ENCODE measurements at regions not wholly inside any gene's neighbourhood (a gene's known extent, or its start where the extent isn't known, plus 50 kb on each side); places are given as distances from the start of the nearest gene placed in this dataset.

- TF ChIP-seq, protein P1, sequence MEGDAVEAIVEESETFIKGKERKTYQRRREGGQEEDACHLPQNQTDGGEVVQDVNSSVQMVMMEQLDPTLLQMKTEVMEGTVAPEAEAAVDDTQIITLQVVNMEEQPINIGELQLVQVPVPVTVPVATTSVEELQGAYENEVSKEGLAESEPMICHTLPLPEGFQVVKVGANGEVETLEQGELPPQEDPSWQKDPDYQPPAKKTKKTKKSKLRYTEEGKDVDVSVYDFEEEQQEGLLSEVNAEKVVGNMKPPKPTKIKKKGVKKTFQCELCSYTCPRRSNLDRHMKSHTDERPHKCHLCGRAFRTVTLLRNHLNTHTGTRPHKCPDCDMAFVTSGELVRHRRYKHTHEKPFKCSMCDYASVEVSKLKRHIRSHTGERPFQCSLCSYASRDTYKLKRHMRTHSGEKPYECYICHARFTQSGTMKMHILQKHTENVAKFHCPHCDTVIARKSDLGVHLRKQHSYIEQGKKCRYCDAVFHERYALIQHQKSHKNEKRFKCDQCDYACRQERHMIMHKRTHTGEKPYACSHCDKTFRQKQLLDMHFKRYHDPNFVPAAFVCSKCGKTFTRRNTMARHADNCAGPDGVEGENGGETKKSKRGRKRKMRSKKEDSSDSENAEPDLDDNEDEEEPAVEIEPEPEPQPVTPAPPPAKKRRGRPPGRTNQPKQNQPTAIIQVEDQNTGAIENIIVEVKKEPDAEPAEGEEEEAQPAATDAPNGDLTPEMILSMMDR (conservative IDR thresholded peaks at IDR 0.05; ENCODE audit: low read depth, low read length), result no peak
- H3K4me3 ChIP-seq (ENCODE audit: low read depth, low read length), result no peak overlapping the region
- DNase-seq (ENCODE audit: low read depth), result no peak
Observed at GRCh38 chr13:47179321-47179720, 282.5 kb upstream of the HTR2A start.

- H3K4me3 ChIP-seq (ENCODE audit: low read depth, low read length), result no peak overlapping the region
- TF ChIP-seq, protein P1 (conservative IDR thresholded peaks at IDR 0.05; ENCODE audit: low read depth, low read length), result no peak
- no peak for DNase-seq (ENCODE audit: low read depth)
Observed at GRCh38 chr13:47178090-47178950, 281.5 kb upstream of the HTR2A start.

DNA sequence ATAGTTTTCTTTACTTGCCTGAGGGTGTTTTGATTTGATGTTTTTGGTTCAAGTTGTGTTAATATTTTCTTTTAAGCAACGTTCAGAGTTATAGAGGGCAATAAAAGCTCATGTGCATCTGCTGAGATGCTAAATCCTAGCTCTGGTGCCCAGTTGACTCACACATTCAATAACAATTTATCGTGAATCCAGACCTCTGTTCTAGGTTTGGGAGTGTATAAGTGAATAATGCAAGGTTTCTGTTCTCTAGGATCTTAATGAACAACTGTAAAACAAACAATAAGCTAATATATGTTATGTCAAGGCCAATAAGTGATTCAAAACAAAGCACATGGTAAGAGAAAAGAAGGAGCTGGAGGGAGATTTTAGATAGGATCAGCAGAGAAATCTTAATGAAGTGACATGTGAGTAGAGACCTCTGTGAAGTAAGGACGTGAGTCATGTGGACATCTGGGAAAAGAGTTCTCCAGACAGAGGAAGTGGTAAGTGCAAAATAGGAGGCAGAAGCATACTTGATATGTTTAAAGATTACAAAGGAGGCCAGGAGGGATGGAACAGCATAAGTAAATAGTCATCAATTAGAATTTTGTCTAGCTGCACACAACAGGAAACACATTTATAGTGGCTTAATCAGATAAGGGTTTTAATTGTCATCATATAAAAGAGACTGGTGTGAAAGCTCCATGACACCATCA, 278.5 kb upstream of the HTR2A start:
- DNase-seq (ENCODE audit: low read depth), result peak; percentile 6
- TF ChIP-seq, protein P1 (conservative IDR thresholded peaks at IDR 0.05; ENCODE audit: low read depth, low read length), result no peak
- no peak overlapping the region for H3K4me3 ChIP-seq (ENCODE audit: low read depth, low read length)

DNA sequence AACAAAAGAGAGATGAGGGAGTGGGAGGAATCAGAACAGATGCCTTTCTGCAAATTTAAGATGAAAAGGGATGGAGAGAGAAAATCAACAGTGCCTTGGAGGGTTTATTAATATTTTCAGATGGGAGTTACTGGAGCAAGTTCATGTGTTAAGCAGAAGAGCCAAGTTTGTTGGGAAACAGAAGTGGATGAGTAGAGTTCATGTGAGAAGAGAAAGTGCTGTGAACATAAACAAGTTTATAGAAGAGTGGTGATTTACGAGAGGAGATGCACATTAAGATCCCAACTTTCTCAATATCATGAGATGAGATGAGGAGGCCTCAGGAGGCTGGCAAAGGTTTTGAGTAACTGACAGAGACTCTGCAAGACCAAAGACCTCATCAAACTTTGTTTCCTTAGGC, 274.1 kb upstream of the HTR2A start:
- H3K4me3 ChIP-seq (ENCODE audit: low read depth, low read length), result no peak overlapping the region
- TF ChIP-seq, protein P1 (conservative IDR thresholded peaks at IDR 0.05; ENCODE audit: low read depth, low read length), result no peak
- DNase-seq (ENCODE audit: low read depth), result no peak

GRCh38 chr13:47168618-47169017, 271.8 kb upstream of the HTR2A start:
- H3K4me3 ChIP-seq (ENCODE audit: low read depth, low read length), result no peak overlapping the region
- TF ChIP-seq, protein P1 (conservative IDR thresholded peaks at IDR 0.05; ENCODE audit: low read depth, low read length), result no peak
- DNase-seq (ENCODE audit: low read depth), result no peak

DNA sequence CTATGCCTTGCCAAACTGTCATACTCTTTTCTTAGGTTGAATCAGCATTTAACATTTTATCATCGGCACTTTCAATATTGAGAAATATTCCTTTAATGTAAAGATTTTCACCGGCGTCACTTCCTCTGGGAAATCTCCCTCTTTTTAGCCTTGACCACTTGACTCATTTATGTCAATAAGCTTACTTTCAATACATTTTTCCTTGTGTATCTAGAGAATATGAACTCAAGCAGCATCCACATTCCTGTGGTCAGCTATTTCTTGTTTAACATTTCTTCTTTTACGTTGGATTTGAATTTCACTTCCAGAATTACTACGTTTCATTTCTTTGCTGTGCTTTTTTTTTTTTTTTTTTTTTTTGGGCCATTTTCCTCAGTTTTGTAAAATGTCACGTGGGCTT, 271.2 kb upstream of the HTR2A start:
- no peak for DNase-seq (ENCODE audit: low read depth)
- H3K4me3 ChIP-seq (ENCODE audit: low read depth, low read length), result no peak overlapping the region
- TF ChIP-seq, protein P1 (conservative IDR thresholded peaks at IDR 0.05; ENCODE audit: low read depth, low read length), result no peak
